ENCODE measurements at regions not wholly inside any gene's neighbourhood (a gene's known extent, or its start where the extent isn't known, plus 50 kb on each side); places are given as distances from the start of the nearest gene placed in this dataset.

GRCh38 chr2:393711-394696, 106.1 kb upstream of the ALKAL2 start (continued):
- TF ChIP-seq EZH2 (IDR thresholded peaks at IDR 0.05; ENCODE audit: low read depth, low read length, severe bottlenecking): no peak
- TF ChIP-seq E2F6 (IDR thresholded peaks at IDR 0.05): no peak
- TF ChIP-seq NANOG (IDR thresholded peaks at IDR 0.05; ENCODE audit: insufficient read depth, low read depth, low read length, poor library complexity, severe bottlenecking): no peak
- TF ChIP-seq ATF3 (IDR thresholded peaks at IDR 0.05; ENCODE audit: insufficient read depth, low read depth, low read length): no peak
- no peak for TF ChIP-seq POU5F1 (IDR thresholded peaks at IDR 0.05; ENCODE audit: low read depth, low read length)
- TF ChIP-seq TAF1 (IDR thresholded peaks at IDR 0.05; ENCODE audit: low read depth, low read length): no peak
- no peak for TF ChIP-seq CBX5 (IDR thresholded peaks at IDR 0.05; ENCODE audit: low read depth, low read length)
